Astrocyte (in vitro differentiated cells and primary cell): ENCODE measurements at regions not wholly inside any gene's neighbourhood (a gene's known extent, or its start where the extent isn't known, plus 50 kb on each side); places are given as distances from the start of the nearest gene placed in this dataset.

Experiments
- CTCF ChIP-seq: IDR thresholded peaks from 2 replicates; pipeline ENCODE4 v1.5.1; 2011; ENCODE audit warnings: low read depth, mild to moderate bottlenecking, inconsistent platforms, low read length, moderate library complexity; ENCODE audit not compliant: insufficient read depth
- EZH2 ChIP-seq: IDR thresholded peaks from 2 replicates; pipeline ENCODE4 v1.6.1; 2012; ENCODE audit warnings: mild to moderate bottlenecking, low read length, inconsistent platforms; ENCODE audit not compliant: insufficient read depth

GRCh38 chr12:67067453-67068203 lies 201.5 kb upstream of the CAND1 start:
- TF ChIP-seq CTCF (no peak), EZH2 (no peak)
